Inflammatory macrophage (primary cell): ENCODE measurements at regions not wholly inside any gene's neighbourhood (a gene's known extent, or its start where the extent isn't known, plus 50 kb on each side); places are given as distances from the start of the nearest gene placed in this dataset.
A peak's percentile ranks its signal among the peaks of the same experiment; 100 is the strongest.

Experiments used
- DNase-seq, 2 donors: peaks; one replicate each; pipeline ENCODE4 v3.0.0-alpha.2; 2020 to 2022

DNA sequence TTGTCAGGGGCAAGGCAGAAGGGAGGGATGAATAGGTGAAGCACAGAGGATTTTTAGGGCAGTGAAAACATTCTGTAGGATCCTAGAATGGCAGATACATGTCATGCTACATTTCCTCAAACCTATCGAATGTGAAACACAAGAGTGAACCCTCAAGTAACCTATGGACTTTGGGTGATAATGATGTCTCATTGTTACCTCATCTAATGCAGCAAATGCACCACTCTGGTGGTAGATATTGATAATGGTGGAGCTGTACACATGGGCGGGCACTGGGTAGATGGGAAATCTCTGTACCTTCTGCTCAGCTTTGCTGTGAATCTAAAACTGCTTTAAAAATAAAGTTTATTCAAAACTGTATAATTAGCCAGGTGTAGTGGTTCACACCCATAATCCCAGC lies 95.2 kb upstream of the NCK2 start:
- DNase-seq: no peak

- DNase-seq: no peak
These were observed 97.0 kb upstream of the NCK2 start for GRCh38 chr2:105647731-105648130.

DNA sequence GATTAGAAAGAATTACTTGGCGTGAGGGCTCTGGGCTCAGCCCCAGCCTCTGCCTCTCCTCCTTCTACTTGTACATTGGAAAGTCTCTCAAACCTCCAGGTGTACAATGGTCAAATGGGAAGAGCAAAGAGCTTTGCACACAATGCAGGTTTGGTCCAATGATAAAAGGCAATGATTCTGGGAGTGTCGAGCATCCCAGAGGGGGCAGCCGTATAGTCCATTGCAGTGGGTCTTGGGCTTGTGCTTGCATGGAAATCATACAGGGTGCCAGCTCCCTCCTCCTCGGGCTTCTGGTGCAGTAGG lies 98.0 kb upstream of the NCK2 start:
- no peak for DNase-seq

- no peak for DNase-seq
These were observed 98.6 kb upstream of the NCK2 start for GRCh38 chr2:105645938-105646773.

- no peak for DNase-seq
These were observed 99.4 kb upstream of the NCK2 start for GRCh38 chr2:105645031-105645937.

DNA sequence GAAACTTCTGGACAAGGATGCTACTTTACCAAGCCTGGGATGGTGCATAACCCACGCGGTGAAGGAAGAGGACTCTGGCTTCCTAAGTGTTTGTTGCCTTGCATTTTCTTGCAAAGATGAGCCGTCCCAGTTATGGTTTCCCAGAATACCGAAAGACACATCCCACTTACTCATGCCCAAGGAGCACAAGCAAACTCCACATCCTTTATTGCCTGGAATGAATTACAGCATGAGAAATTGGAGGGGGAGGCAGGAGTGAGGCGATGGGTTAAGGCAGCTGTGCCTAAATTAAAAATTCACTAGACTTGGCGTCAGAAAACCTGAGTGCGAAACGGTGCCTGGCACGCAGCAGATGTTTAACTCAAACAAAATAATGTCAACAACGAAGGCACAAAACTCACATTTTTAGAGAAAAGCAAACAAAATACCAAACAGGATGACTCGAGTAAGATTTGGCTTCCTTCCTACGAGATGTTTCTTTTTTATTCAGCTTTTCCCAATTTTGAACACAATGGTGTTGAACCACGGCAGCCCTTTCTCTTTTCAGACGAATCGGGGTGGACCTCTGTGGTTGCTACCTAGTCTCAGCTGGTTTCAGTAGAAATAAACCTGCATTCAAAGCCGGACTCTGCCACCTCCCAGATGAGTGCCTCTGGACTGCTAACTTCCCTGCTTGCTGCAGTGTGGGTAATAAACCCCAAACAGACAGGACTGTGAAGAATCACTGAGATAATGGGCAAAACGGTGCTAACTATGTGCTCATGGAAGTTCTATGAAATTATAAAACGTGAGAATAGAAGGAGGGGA lies 100.3 kb upstream of the NCK2 start:
- DNase-seq: no peak

DNA sequence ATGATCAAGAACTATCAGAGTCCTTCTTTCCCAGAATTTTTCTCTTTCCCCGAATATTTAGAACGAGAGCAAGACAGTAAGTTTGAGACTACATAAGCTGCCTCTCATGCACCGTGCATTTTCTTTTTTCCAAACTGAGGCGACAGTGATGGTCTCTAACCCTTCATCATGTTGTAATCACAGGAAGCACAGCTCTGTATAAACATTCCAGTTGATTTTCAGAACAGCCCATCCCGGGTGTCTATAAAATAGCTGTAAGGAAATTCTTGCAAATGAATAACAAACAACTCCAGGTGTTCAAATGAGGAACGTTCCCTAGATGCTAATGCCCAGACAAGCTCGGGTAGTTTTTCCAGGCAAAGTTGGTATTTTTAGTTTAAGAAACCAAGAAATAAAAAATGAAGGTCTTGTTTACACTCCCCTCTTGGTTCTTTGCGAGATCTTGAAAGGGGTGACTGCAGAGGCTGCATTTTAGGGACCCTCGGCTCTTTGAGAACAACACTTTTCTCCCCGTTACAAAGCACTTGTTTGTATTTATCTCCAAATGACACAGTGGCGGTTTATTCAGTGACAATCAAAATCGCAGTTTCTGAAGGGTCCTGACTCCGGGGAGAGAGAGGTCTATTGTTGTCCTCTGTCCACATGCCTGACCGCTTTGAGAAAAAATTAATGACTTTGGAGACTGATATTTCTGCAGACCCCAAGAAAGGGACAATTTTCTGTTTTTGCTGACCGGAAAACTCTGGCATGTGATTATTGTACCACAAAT lies 101.1 kb upstream of the NCK2 start:
- no peak for DNase-seq

DNA sequence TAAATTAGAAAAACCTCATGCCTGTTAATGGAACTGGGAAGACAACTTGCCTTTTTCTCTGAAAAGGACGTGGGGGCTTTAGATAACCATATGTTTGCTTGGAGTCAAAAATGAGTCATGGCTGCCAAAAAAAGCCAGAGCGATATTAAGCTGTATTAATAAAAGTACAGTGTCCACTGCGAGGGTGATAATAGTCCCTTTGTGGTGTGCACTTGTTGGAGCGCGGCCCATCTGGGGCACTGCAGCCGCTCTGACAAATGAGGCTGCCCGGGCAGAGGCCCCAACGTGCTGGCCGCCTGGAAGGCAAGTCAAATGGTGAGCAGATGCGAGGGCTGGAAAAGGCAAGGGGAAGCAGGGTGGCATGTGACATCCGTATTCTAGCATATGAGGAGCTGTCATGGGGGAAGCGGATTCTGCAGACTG lies 103.3 kb upstream of the NCK2 start:
- DNase-seq: peak in 1 of 2 donors; percentile 14

- DNase-seq: no peak
These were observed 104.5 kb upstream of the NCK2 start for GRCh38 chr2:105640246-105640645.

GRCh38 chr2:105636109-105636740 lies 108.5 kb upstream of the NCK2 start:
- no peak for DNase-seq

- DNase-seq: no peak
These were observed 109.1 kb upstream of the NCK2 start for GRCh38 chr2:105635564-105635963.

GRCh38 chr2:105634198-105634597 lies 110.5 kb upstream of the NCK2 start:
- no peak for DNase-seq

- DNase-seq: no peak
These were observed 112.8 kb upstream of the NCK2 start for GRCh38 chr2:105631922-105632321.

- no peak for DNase-seq
These were observed 113.7 kb upstream of the NCK2 start for GRCh38 chr2:105631011-105631410.

DNA sequence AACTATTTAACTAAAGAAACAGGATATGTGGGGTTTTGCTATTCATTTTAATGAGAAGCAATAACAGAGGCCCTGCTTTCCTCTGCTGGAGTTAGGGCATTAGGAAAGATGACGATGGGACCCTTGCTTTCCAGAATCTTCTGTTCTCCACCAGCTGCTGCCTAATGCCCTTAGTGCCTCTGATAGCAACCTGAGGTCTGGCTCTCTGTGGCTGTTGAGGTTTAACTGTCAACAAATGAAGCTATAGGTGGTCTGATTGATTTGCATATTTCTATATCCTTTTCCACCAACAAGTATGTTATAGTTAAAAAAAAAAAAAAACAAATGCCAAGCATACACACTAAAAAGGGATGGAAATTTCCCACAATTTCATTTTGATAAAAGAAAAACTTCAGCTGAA lies 115.1 kb upstream of the NCK2 start:
- no peak for DNase-seq

- DNase-seq: no peak
These were observed 117.2 kb upstream of the NCK2 start for GRCh38 chr2:105627534-105627933.

DNA sequence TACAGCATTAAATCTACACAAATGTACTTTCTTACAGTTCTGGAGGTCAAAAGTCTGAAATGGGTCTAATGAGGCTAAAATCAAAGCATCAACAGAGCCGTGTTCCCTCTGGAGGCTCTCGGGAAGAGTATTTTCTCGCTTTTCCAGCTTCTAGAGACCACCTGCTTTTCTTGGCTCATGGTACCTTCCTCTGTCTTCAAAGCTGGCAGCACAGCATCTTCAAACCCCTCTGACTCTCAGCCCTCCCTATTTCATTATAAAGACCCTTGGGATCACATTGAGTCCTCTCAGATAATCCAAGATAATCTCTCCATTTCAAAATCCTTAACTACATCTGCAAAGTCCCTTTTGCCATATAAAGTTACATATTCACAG lies 117.8 kb upstream of the NCK2 start:
- DNase-seq: no peak

- DNase-seq: no peak
These were observed 118.3 kb upstream of the NCK2 start for GRCh38 chr2:105626212-105626965.

- DNase-seq: no peak
These were observed 119.1 kb upstream of the NCK2 start for GRCh38 chr2:105625632-105626031.

GRCh38 chr2:105621038-105621437 lies 123.7 kb upstream of the NCK2 start:
- no peak for DNase-seq

GRCh38 chr2:105618351-105618659 lies 126.4 kb upstream of the NCK2 start:
- DNase-seq: no peak
